Upper lobe of left lung (tissue), 6 donors: ENCODE measurements at regions not wholly inside any gene's neighbourhood (a gene's known extent, or its start where the extent isn't known, plus 50 kb on each side); places are given as distances from the start of the nearest gene placed in this dataset.

Experiments
- ATAC-seq, 2 donors: fragments of 200-7000 bp; cut with Tn5 transposase; one replicate each; pipeline ENCODE4 v1.9.1; 2022; ENCODE audit warnings: mild to moderate bottlenecking in 2 of 2, moderate library complexity in 2 of 2; ENCODE audit not compliant: low FRiP score in 2 of 2
- DNase-seq, 2 donors: peaks; one replicate each; pipeline ENCODE4 v3.0.0-alpha.2; 2019 to 2020
- H3K27ac ChIP-seq, 4 donors: fragments of 200-600 bp; sonication (generic); one replicate each; pipeline ENCODE4 v1.5.1; 2016 to 2019
- H3K27me3 ChIP-seq, 4 donors: fragments of 200-600 bp; sonication (generic); one replicate each; pipeline ENCODE4 v1.5.1; 2017 to 2019
- H3K36me3 ChIP-seq, 4 donors: fragments of 200-600 bp; sonication (generic); one replicate each; pipeline ENCODE4 v1.5.1; 2016 to 2019
- H3K4me1 ChIP-seq, 4 donors: fragments of 200-600 bp; sonication (generic); one replicate each; pipeline ENCODE4 v1.5.1; 2018 to 2019
- H3K4me3 ChIP-seq, 4 donors: fragments of 200-600 bp; sonication (generic); one replicate each; pipeline ENCODE4 v1.5.1; 2017 to 2019; ENCODE audit warnings: mild to moderate bottlenecking in 2 of 4, moderate library complexity in 1 of 4
- H3K9me3 ChIP-seq, 4 donors: fragments of 200-600 bp; sonication (generic); one replicate each; pipeline ENCODE4 v1.5.1; 2018 to 2019
- EP300 ChIP-seq, 4 donors: sonication (generic); formaldehyde crosslinking; IDR thresholded peaks; one replicate each; pipeline ENCODE4 v1.5.1; 2017; ENCODE audit warnings: antibody characterized with exemption in 4 of 4, control low read depth in 2 of 4
- POLR2A ChIP-seq, 4 donors: fragments of 450-650 bp; IDR thresholded peaks; one replicate each; pipeline ENCODE4 v1.5.1; 2016 to 2017; ENCODE audit warnings: antibody characterized with exemption in 4 of 4, mild to moderate bottlenecking in 2 of 4
- POLR2AphosphoS5 ChIP-seq, 2 donors: sonication (generic); formaldehyde crosslinking; IDR thresholded peaks; one replicate each; pipeline ENCODE4 v1.5.1; 2017; ENCODE audit warnings: antibody characterized with exemption in 2 of 2
- WGBS, 2 donors: methylation state at CpG; one replicate each; pipeline ENCODE4 v1.1.5; 2017 to 2018; 5-methylcytosine and 5-hydroxymethylcytosine counted together
- TF ChIP-seq, protein P1 (sequence below), 6 experiments: fragments of 450-650 bp in 4 of 6; fragments of 200-600 bp in 2 of 6; sonication (generic) in 2 of 6; IDR thresholded peaks; one replicate each; pipeline ENCODE4 v1.5.1; 2016 to 2019; ENCODE audit warnings: antibody characterized with exemption in 6 of 6
- donor health status: DM: no; HTN: no; CAD: no; lungs with moderate emphysema.
- donor health status: DM: no; HTN: yes; CAD: no; lungs with severe emphysema.

DNA sequence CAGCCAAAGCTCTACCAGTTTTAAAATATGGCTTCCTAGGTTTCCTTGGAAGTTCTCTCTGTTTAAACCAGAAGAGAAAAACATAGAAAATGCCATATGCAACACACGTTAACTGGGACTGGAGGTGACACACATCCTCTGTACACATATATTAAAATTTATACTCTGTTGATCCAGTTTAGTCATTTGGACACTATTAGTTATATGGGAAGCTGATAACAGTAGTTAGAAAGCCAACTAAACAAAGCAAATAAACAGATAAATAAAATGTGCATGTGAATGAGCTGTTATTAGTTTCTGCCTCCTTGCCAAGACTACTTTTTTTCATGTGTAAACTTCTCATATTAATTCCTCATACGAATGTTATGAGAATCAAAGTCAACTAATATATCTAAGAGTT is 1249.2 kb upstream of the CDH6 start:
- H3K4me1 ChIP-seq: no peaks in the 10 kb centered on the region
- H3K36me3 ChIP-seq: no peaks in the 10 kb centered on the region
- H3K27ac ChIP-seq: no peak overlapping the region
- TF ChIP-seq EP300 (IDR thresholded peaks at IDR 0.05) (no peak), POLR2AphosphoS5 (IDR thresholded peaks at IDR 0.05) (no peak), POLR2A (IDR thresholded peaks at IDR 0.05) (no peak)
- TF ChIP-seq, protein P1, sequence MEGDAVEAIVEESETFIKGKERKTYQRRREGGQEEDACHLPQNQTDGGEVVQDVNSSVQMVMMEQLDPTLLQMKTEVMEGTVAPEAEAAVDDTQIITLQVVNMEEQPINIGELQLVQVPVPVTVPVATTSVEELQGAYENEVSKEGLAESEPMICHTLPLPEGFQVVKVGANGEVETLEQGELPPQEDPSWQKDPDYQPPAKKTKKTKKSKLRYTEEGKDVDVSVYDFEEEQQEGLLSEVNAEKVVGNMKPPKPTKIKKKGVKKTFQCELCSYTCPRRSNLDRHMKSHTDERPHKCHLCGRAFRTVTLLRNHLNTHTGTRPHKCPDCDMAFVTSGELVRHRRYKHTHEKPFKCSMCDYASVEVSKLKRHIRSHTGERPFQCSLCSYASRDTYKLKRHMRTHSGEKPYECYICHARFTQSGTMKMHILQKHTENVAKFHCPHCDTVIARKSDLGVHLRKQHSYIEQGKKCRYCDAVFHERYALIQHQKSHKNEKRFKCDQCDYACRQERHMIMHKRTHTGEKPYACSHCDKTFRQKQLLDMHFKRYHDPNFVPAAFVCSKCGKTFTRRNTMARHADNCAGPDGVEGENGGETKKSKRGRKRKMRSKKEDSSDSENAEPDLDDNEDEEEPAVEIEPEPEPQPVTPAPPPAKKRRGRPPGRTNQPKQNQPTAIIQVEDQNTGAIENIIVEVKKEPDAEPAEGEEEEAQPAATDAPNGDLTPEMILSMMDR (IDR thresholded peaks at IDR 0.05): no peak
- H3K9me3 ChIP-seq: no peaks in the 10 kb centered on the region
- 84 to 90% methylated on average over 2 of the region's 2 CpGs for WGBS, 2 donors
- H3K27me3 ChIP-seq: no peaks in the 10 kb centered on the region
- ATAC-seq (no peak), DNase-seq (no peak)
- no peak overlapping the region for H3K4me3 ChIP-seq

DNA sequence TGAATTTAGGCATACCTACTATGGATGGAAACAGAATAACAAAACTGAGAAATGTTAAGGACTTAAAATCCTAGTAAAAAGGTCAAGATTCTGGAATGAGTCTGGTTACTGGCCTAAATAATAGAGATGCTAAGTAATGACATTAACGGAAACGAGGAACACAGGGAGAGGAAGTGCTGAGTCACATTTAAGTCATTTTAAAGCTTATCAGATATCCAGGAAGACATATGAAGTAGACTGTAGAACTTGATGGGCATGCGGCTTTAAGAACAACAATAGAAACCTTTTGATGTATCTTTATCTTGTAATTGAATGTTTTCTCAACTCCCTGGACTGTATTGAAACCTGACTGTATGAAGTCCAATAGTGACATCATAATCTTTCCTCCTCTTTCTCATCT is 1251.4 kb upstream of the CDH6 start:
- ATAC-seq (no peak), DNase-seq (no peak)
- Histone ChIP-seq H3K9me3 (no peaks in the 10 kb centered on the region), H3K36me3 (no peaks in the 10 kb centered on the region), H3K27ac (no peak overlapping the region), H3K4me1 (no peaks in the 10 kb centered on the region), H3K4me3 (no peak overlapping the region), H3K27me3 (no peaks in the 10 kb centered on the region)
- TF ChIP-seq POLR2AphosphoS5 (IDR thresholded peaks at IDR 0.05) (no peak), EP300 (IDR thresholded peaks at IDR 0.05) (no peak), POLR2A (IDR thresholded peaks at IDR 0.05) (no peak)
- TF ChIP-seq, protein P1 (IDR thresholded peaks at IDR 0.05): no peak
- WGBS, 2 donors: 62 to 76% methylated on average over 3 of the region's 3 CpGs

GRCh38 chr5:29939988-29940387 is 1253.5 kb upstream of the CDH6 start:
- ATAC-seq: no peak
- WGBS, 2 donors: 93 to 96% methylated on average over 1 of the region's 1 CpG

GRCh38 chr5:29935371-29935770 is 1258.1 kb upstream of the CDH6 start:
- TF ChIP-seq, protein P1 (IDR thresholded peaks at IDR 0.05): no peak
- TF ChIP-seq POLR2AphosphoS5 (IDR thresholded peaks at IDR 0.05): no peak
- no peak for TF ChIP-seq POLR2A (IDR thresholded peaks at IDR 0.05)
- TF ChIP-seq EP300 (IDR thresholded peaks at IDR 0.05): no peak
- H3K27ac ChIP-seq: no peak overlapping the region
- DNase-seq (no peak), ATAC-seq (no peak)
- no peaks in the 10 kb centered on the region for H3K4me1 ChIP-seq
- H3K36me3 ChIP-seq: no peaks in the 10 kb centered on the region
- H3K4me3 ChIP-seq: no peak overlapping the region
- 57 to 61% methylated on average over 1 of the region's 1 CpG for WGBS, 2 donors
- H3K9me3 ChIP-seq: no peaks in the 10 kb centered on the region
- no peaks in the 10 kb centered on the region for H3K27me3 ChIP-seq

More at GRCh38 chr5:29939988-29940387, 1253.5 kb upstream of the CDH6 start:
- Histone ChIP-seq H3K4me3 (no peak overlapping the region), H3K9me3 (no peaks in the 10 kb centered on the region), H3K36me3 (no peaks in the 10 kb centered on the region), H3K27ac (no peak overlapping the region), H3K27me3 (no peaks in the 10 kb centered on the region), H3K4me1 (no peaks in the 10 kb centered on the region)
- no peak for TF ChIP-seq POLR2AphosphoS5 (IDR thresholded peaks at IDR 0.05)
- TF ChIP-seq, protein P1 (IDR thresholded peaks at IDR 0.05): no peak
- TF ChIP-seq POLR2A (IDR thresholded peaks at IDR 0.05): no peak
- TF ChIP-seq EP300 (IDR thresholded peaks at IDR 0.05): no peak
- no peak for DNase-seq

GRCh38 chr5:29930316-29930715 is 1263.2 kb upstream of the CDH6 start:
- 60 to 68% methylated on average over 3 of the region's 3 CpGs for WGBS, 2 donors
- DNase-seq (no peak), ATAC-seq (no peak)
- Histone ChIP-seq H3K27me3 (no peaks in the 10 kb centered on the region), H3K36me3 (no peaks in the 10 kb centered on the region), H3K27ac (no peak overlapping the region), H3K4me3 (no peak overlapping the region), H3K4me1 (no peaks in the 10 kb centered on the region), H3K9me3 (no peaks in the 10 kb centered on the region)
- TF ChIP-seq, protein P1 (IDR thresholded peaks at IDR 0.05): no peak
- TF ChIP-seq POLR2A (IDR thresholded peaks at IDR 0.05) (no peak), EP300 (IDR thresholded peaks at IDR 0.05) (no peak), POLR2AphosphoS5 (IDR thresholded peaks at IDR 0.05) (no peak)
